DMS 273 (cell line): ENCODE measurements at regions not wholly inside any gene's neighbourhood (a gene's known extent, or its start where the extent isn't known, plus 50 kb on each side); places are given as distances from the start of the nearest gene placed in this dataset.
"Not testable (repeated sequence)": the region's sequence is repeated elsewhere in the genome, so short reads cannot be mapped to it uniquely, and the experiment has no call there.

ENCODE experiments used
- DNase-seq: peaks from one replicate; lab custom pipeline; 2025; ENCODE audit not compliant: unreplicated experiment; lab: John Stamatoyannopoulos, UW

GRCh38 chr1:232146514-232146913 is 483.4 kb downstream of the SIPA1L2 start:
- no peak for DNase-seq

GRCh38 chr1:232145768-232146167 is 484.2 kb downstream of the SIPA1L2 start:
- DNase-seq = no peak

- no peak for DNase-seq
These were observed 485.2 kb downstream of the SIPA1L2 start for GRCh38 chr1:232144696-232145230.

- DNase-seq = peak; percentile 35
These were observed 486.5 kb downstream of the SIPA1L2 start for GRCh38 chr1:232143315-232143886.

GRCh38 chr1:232142403-232143314 is 487.3 kb downstream of the SIPA1L2 start:
- DNase-seq = peak; percentile 85

GRCh38 chr1:232141167-232141448 is 488.8 kb downstream of the SIPA1L2 start:
- not testable (repeated sequence) for DNase-seq

- DNase-seq = no peak
These were observed 489.3 kb downstream of the SIPA1L2 start for GRCh38 chr1:232140419-232141166.

GRCh38 chr1:232139444-232139843 is 490.5 kb downstream of the SIPA1L2 start:
- no peak for DNase-seq

GRCh38 chr1:232138044-232138443 is 491.9 kb downstream of the SIPA1L2 start:
- DNase-seq = no peak

GRCh38 chr1:232137066-232137465 is 492.9 kb downstream of the SIPA1L2 start:
- no peak for DNase-seq

GRCh38 chr1:232136136-232136535 is 493.8 kb downstream of the SIPA1L2 start:
- DNase-seq = no peak

- DNase-seq = no peak
These were observed 495.6 kb downstream of the SIPA1L2 start for GRCh38 chr1:232134365-232134764.

- DNase-seq = no peak
These were observed 497.4 kb downstream of the SIPA1L2 start for GRCh38 chr1:232132572-232132971.

GRCh38 chr1:232131715-232132391 is 498.1 kb downstream of the SIPA1L2 start:
- no peak for DNase-seq

GRCh38 chr1:232130815-232131480 is 499.0 kb downstream of the SIPA1L2 start:
- peak; percentile 21 for DNase-seq

GRCh38 chr1:232127190-232127589 is 500.6 kb downstream of the DISC1 start:
- no peak for DNase-seq

GRCh38 chr1:232123775-232124659 is 497.4 kb downstream of the DISC1 start:
- no peak for DNase-seq

- not testable (repeated sequence) for DNase-seq
These were observed 491.3 kb downstream of the DISC1 start for GRCh38 chr1:232117903-232118302.

GRCh38 chr1:232114985-232115384 is 488.4 kb downstream of the DISC1 start:
- no peak for DNase-seq

GRCh38 chr1:232112076-232112475 is 485.5 kb downstream of the DISC1 start:
- DNase-seq = no peak
